Panc1 (cell line): ENCODE measurements at regions not wholly inside any gene's neighbourhood (a gene's known extent, or its start where the extent isn't known, plus 50 kb on each side); places are given as distances from the start of the nearest gene placed in this dataset.

ENCODE experiments used
- ATAC-seq: fragments of 200-7000 bp; cut with Tn5 transposase; 2 replicates; pipeline ENCODE4 v1.9.1; 2020; ENCODE audit warnings: mild to moderate bottlenecking, moderate library complexity
- BruUV-seq: library from RNA; stranded (reverse); fragments of 400-500 nt; replicated peaks from 2 replicates; lab custom pipeline; 2021; lab: Mats Ljungman, UMichigan
- CTCF ChIA-PET: fragments of 300-600 bp; sonication (Branson Sonifier 250); formaldehyde crosslinking; loops from one replicate; lab custom pipeline; 2022; ENCODE audit warnings: antibody characterized with exemption; lab: Charles Lee
- POLR2A ChIA-PET: fragments of 300-600 bp; sonication (Branson Sonifier 250); formaldehyde crosslinking; loops from one replicate; lab custom pipeline; 2022; ENCODE audit warnings: antibody characterized with exemption; lab: Charles Lee
- DNase-seq: peaks from one replicate; pipeline ENCODE4 v3.0.0-alpha.2; 2010; ENCODE audit warnings: low read depth, low spot score
- H3K27ac ChIP-seq: 2 replicates; pipeline ENCODE4 v1.5.1; 2011; ENCODE audit warnings: mild to moderate bottlenecking, low read length, inconsistent platforms
- H3K27me3 ChIP-seq: fragments of 200-500 bp; sonication (Bioruptor generic); 2 replicates; pipeline ENCODE4 v1.6.0; 2014; ENCODE audit warnings: low read length, inconsistent platforms; ENCODE audit not compliant: control insufficient read depth, insufficient read depth
- H3K36me3 ChIP-seq: fragments of 200-500 bp; sonication (Bioruptor generic); 2 replicates; pipeline ENCODE4 v1.5.1; 2014; ENCODE audit warnings: inconsistent platforms, mild to moderate bottlenecking, low read length, moderate library complexity; ENCODE audit not compliant: control insufficient read depth, insufficient read depth
- H3K4me1 ChIP-seq: 2 replicates; pipeline ENCODE4 v1.5.1; 2011; ENCODE audit warnings: inconsistent platforms, mild to moderate bottlenecking, low read length, moderate library complexity; ENCODE audit not compliant: control insufficient read depth, insufficient read depth
- H3K4me3 ChIP-seq, 2 experiments: 2 replicates each; pipeline ENCODE4 v1.5.1; 2011 to 2012; ENCODE audit warnings: low read depth in 2 of 2, low read length in 2 of 2, mild to moderate bottlenecking in 2 of 2, inconsistent platforms in 1 of 2, moderate library complexity in 1 of 2
- H3K9me3 ChIP-seq: fragments of 200-500 bp; sonication (Bioruptor generic); 2 replicates; pipeline ENCODE4 v1.5.1; 2014; ENCODE audit warnings: low read depth, mild to moderate bottlenecking, inconsistent platforms, low read length, moderate library complexity; ENCODE audit not compliant: control insufficient read depth, insufficient read depth
- CTCF ChIP-seq: fragments of 450-650 bp; IDR thresholded peaks from 2 replicates; pipeline ENCODE4 v1.5.1; 2017; ENCODE audit warnings: mild to moderate bottlenecking
- POLR2AphosphoS5 ChIP-seq: IDR thresholded peaks from 2 replicates; pipeline ENCODE4 v1.6.1; 2012; ENCODE audit warnings: mild to moderate bottlenecking, low read depth, low read length, moderate library complexity
- REST ChIP-seq, 2 experiments: IDR thresholded peaks; 2 replicates each; pipeline ENCODE4 v1.6.1; 2011 to 2012; ENCODE audit warnings: low read depth in 2 of 2, control low read depth in 1 of 2, low read length in 1 of 2, mild to moderate bottlenecking in 1 of 2, moderate library complexity in 1 of 2; ENCODE audit not compliant: insufficient read depth in 1 of 2
- SIN3A ChIP-seq: IDR thresholded peaks from 2 replicates; pipeline ENCODE4 v1.6.1; 2012; ENCODE audit warnings: low read depth, mild to moderate bottlenecking, low read length, moderate library complexity, borderline replicate concordance; ENCODE audit not compliant: insufficient read depth
- TCF7L2 ChIP-seq: IDR thresholded peaks from 2 replicates; pipeline ENCODE4 v1.6.1; 2011; ENCODE audit warnings: mild to moderate bottlenecking, low read depth, low read length, inconsistent platforms
- in situ Hi-C: cut with HindIII; loops from 2 replicates; pipeline ENCODE4 v1.10.0; 2016; ENCODE audit warnings: low sequenced_read_pairs, low pct_unique_long_range_greater_than_20kb
- intact Hi-C: fragments of 100-400 bp; cut with micrococcal nuclease; formaldehyde crosslinking; loops from one replicate; pipeline ENCODE4 v1.10.0; 2022; ENCODE audit not compliant: unreplicated experiment

GRCh38 chr4:92136434-92136833 lies 167.3 kb upstream of the GRID2 start:
- POLR2A ChIA-PET = no interaction called here
- H3K27ac ChIP-seq = no peak overlapping the region

GRCh38 chr4:92163348-92163747 lies 140.4 kb upstream of the GRID2 start:
- no peaks in the 10 kb centered on the region for H3K27me3 ChIP-seq
- H3K4me1 ChIP-seq = no peaks in the 10 kb centered on the region
- no TSS peak for BruUV-seq
- intact Hi-C loops = no loop called here
- H3K36me3 ChIP-seq = no peaks in the 10 kb centered on the region
- in situ Hi-C loops = no loop called here
- H3K27ac ChIP-seq = no peak overlapping the region
- TF ChIP-seq CTCF (peak; percentile 42), REST (IDR thresholded peaks at IDR 0.05; ENCODE audit: insufficient read depth in 1 of 2, low read depth in 2 of 2, low read length in 1 of 2) (no peak), SIN3A (no peak)
- H3K9me3 ChIP-seq = no peaks in the 10 kb centered on the region
- DNase-seq (no peak), ATAC-seq (no peak)
- no peak overlapping the region for H3K4me3 ChIP-seq
- CTCF ChIA-PET = no interaction called here
- POLR2A ChIA-PET = no interaction called here

More at GRCh38 chr4:92136434-92136833, 167.3 kb upstream of the GRID2 start:
- H3K27me3 ChIP-seq = no peaks in the 10 kb centered on the region
- intact Hi-C loops (no loop called here), in situ Hi-C loops (no loop called here)
- H3K9me3 ChIP-seq = no peaks in the 10 kb centered on the region
- H3K4me3 ChIP-seq = no peak overlapping the region
- CTCF ChIA-PET = no interaction called here
- no peaks in the 10 kb centered on the region for H3K4me1 ChIP-seq
- DNase-seq (no peak), ATAC-seq (no peak)
- TF ChIP-seq TCF7L2 = no peak
- no peak for TF ChIP-seq REST (IDR thresholded peaks at IDR 0.05; ENCODE audit: insufficient read depth in 1 of 2, low read depth in 2 of 2, low read length in 1 of 2)
- no peak for TF ChIP-seq POLR2AphosphoS5
- no peak for TF ChIP-seq SIN3A
- no peak for TF ChIP-seq CTCF
- no peaks in the 10 kb centered on the region for H3K36me3 ChIP-seq
- no TSS peak for BruUV-seq
